NB4 (cell line): ENCODE measurements at regions not wholly inside any gene's neighbourhood (a gene's known extent, or its start where the extent isn't known, plus 50 kb on each side); places are given as distances from the start of the nearest gene placed in this dataset.

Experiments
- POLR2A ChIP-seq: IDR thresholded peaks from 2 replicates; pipeline ENCODE4 v1.6.1; 2011; ENCODE audit warnings: mild to moderate bottlenecking; ENCODE audit not compliant: insufficient read length; ENCODE audit errors: extremely low read depth
- TF ChIP-seq, protein P1 (sequence below): IDR thresholded peaks from one replicate; pipeline ENCODE4 v1.5.1; 2012; ENCODE audit warnings: low read depth, low read length

DNA sequence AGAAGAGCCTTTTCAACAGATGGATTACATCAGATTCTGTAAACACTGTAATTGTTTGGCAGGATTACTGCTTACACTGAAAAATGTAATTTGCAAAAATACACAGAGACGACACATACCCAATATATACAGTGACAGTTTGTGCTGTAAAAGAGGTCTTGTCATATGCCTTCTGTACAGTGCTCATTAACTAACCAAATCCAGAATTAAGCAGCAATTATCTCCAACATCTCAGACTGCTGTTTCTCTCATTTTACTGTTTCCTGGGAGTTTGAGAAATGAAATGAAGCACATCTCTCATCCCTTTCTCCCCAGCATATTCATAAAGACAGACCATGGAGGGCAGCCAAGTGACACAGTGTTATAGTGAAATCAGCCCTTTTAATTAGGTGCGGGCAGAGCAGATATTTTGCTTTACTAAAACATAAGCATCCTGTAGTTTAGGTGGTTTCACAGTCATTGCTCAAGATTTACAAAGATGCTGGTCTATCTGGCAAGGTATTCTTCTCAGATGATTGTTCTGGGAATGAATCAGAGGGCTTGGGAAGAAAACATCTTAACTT lies 618.4 kb upstream of the USP24 start:
- no peak for TF ChIP-seq POLR2A
- TF ChIP-seq, protein P1, sequence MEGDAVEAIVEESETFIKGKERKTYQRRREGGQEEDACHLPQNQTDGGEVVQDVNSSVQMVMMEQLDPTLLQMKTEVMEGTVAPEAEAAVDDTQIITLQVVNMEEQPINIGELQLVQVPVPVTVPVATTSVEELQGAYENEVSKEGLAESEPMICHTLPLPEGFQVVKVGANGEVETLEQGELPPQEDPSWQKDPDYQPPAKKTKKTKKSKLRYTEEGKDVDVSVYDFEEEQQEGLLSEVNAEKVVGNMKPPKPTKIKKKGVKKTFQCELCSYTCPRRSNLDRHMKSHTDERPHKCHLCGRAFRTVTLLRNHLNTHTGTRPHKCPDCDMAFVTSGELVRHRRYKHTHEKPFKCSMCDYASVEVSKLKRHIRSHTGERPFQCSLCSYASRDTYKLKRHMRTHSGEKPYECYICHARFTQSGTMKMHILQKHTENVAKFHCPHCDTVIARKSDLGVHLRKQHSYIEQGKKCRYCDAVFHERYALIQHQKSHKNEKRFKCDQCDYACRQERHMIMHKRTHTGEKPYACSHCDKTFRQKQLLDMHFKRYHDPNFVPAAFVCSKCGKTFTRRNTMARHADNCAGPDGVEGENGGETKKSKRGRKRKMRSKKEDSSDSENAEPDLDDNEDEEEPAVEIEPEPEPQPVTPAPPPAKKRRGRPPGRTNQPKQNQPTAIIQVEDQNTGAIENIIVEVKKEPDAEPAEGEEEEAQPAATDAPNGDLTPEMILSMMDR, result no peak
